ENCODE measurements at regions not wholly inside any gene's neighbourhood (a gene's known extent, or its start where the extent isn't known, plus 50 kb on each side); places are given as distances from the start of the nearest gene placed in this dataset.

GRCh38 chr7:35465791-35466336 lies 212.0 kb upstream of the TBX20 start:
- no peak for TF ChIP-seq CTCF (IDR thresholded peaks at IDR 0.05)
- TF ChIP-seq EZH2 (IDR thresholded peaks at IDR 0.05), result no peak

Measured in neural progenitor cell (in vitro differentiated cells).